Neutrophil (primary cell): ENCODE measurements at regions not wholly inside any gene's neighbourhood (a gene's known extent, or its start where the extent isn't known, plus 50 kb on each side); places are given as distances from the start of the nearest gene placed in this dataset.

ENCODE experiments used
- H3K27ac ChIP-seq: fragments of 200-600 bp; sonication (generic); 2 replicates; pipeline ENCODE4 v1.5.1; 2016; ENCODE audit warnings: mild to moderate bottlenecking, moderate library complexity
- H3K27me3 ChIP-seq: fragments of 200-600 bp; sonication (generic); 2 replicates; pipeline ENCODE4 v1.6.0; 2016; ENCODE audit warnings: mild to moderate bottlenecking
- H3K36me3 ChIP-seq: fragments of 200-600 bp; sonication (generic); 2 replicates; pipeline ENCODE4 v1.5.1; 2017
- H3K4me1 ChIP-seq, 2 experiments: fragments of 200-600 bp in 1 of 2; sonication (generic) in 1 of 2; 1 replicate in 1 of 2; 2 replicates in 1 of 2; pipeline versions ENCODE4 v1.5.1 to v1.6.1; 2013 to 2016; ENCODE audit warnings: low read depth in 1 of 2, low read length in 1 of 2, mild to moderate bottlenecking in 1 of 2, moderate library complexity in 1 of 2; ENCODE audit not compliant: control insufficient read depth in 1 of 2, insufficient read depth in 1 of 2
- H3K4me3 ChIP-seq, 2 experiments: fragments of 200-600 bp in 1 of 2; sonication (generic) in 1 of 2; 1 replicate in 1 of 2; 2 replicates in 1 of 2; pipeline ENCODE4 v1.5.1; 2013 to 2016; ENCODE audit warnings: low read depth in 1 of 2, low read length in 1 of 2, mild to moderate bottlenecking in 1 of 2, moderate library complexity in 1 of 2
- H3K9me3 ChIP-seq: fragments of 200-600 bp; sonication (generic); 2 replicates; pipeline ENCODE4 v1.5.1; 2016
- CTCF ChIP-seq: fragments of 200-600 bp; sonication (generic); IDR thresholded peaks from 2 replicates; pipeline ENCODE4 v1.5.1; 2016; ENCODE audit warnings: antibody characterized with exemption

GRCh38 chr13:79098596-79098995 is 307.5 kb downstream of the RBM26 start:
- Histone ChIP-seq H3K27me3 (no peaks in the 10 kb centered on the region), H3K4me1 (no peaks in the 10 kb centered on the region), H3K27ac (no peak overlapping the region)

GRCh38 chr13:79097201-79097600 is 308.9 kb downstream of the RBM26 start:
- Histone ChIP-seq H3K27ac (no peak overlapping the region), H3K27me3 (no peaks in the 10 kb centered on the region), H3K36me3 (no peaks in the 10 kb centered on the region), H3K4me3 (no peak overlapping the region), H3K9me3 (no peaks in the 10 kb centered on the region), H3K4me1 (no peaks in the 10 kb centered on the region)
- no peak for TF ChIP-seq CTCF

More at GRCh38 chr13:79098596-79098995, 307.5 kb downstream of the RBM26 start:
- no peak overlapping the region for H3K4me3 ChIP-seq
- no peaks in the 10 kb centered on the region for H3K36me3 ChIP-seq
- no peak for TF ChIP-seq CTCF
- no peaks in the 10 kb centered on the region for H3K9me3 ChIP-seq

- Histone ChIP-seq H3K36me3 (no peaks in the 10 kb centered on the region), H3K4me1 (no peaks in the 10 kb centered on the region), H3K27ac (no peak overlapping the region), H3K9me3 (no peaks in the 10 kb centered on the region), H3K4me3 (no peak overlapping the region), H3K27me3 (no peaks in the 10 kb centered on the region)
- no peak for TF ChIP-seq CTCF
Measured at GRCh38 chr13:79096099-79096498, 310.0 kb downstream of the RBM26 start.

- Histone ChIP-seq H3K4me3 (no peak overlapping the region), H3K27ac (no peak overlapping the region), H3K27me3 (no peaks in the 10 kb centered on the region), H3K4me1 (no peaks in the 10 kb centered on the region), H3K36me3 (no peaks in the 10 kb centered on the region), H3K9me3 (no peaks in the 10 kb centered on the region)
- TF ChIP-seq CTCF, result no peak
Measured at GRCh38 chr13:79090552-79091124, 315.4 kb downstream of the RBM26 start.

- no peak overlapping the region for H3K4me3 ChIP-seq
Measured at GRCh38 chr13:79084802-79085424, 321.1 kb downstream of the RBM26 start.

More at GRCh38 chr13:79084802-79085424, 321.1 kb downstream of the RBM26 start:
- H3K27me3 ChIP-seq, result no peaks in the 10 kb centered on the region
- H3K4me1 ChIP-seq, result no peaks in the 10 kb centered on the region
- H3K36me3 ChIP-seq, result no peaks in the 10 kb centered on the region
- no peak for TF ChIP-seq CTCF
- no peak overlapping the region for H3K27ac ChIP-seq
- no peaks in the 10 kb centered on the region for H3K9me3 ChIP-seq
